HG02884 (cell line): ENCODE measurements at regions not wholly inside any gene's neighbourhood (a gene's known extent, or its start where the extent isn't known, plus 50 kb on each side); places are given as distances from the start of the nearest gene placed in this dataset.
"Not testable (repeated sequence)": the region's sequence is repeated elsewhere in the genome, so short reads cannot be mapped to it uniquely, and the experiment has no call there.

Source experiments
- ATAC-seq: cut with Tn5 transposase; IDR thresholded peaks from one replicate; pipeline ENCODE4 v1.9.1; 2021; ENCODE audit warnings: mild to moderate bottlenecking, moderate library complexity; ENCODE audit not compliant: unreplicated experiment

DNA sequence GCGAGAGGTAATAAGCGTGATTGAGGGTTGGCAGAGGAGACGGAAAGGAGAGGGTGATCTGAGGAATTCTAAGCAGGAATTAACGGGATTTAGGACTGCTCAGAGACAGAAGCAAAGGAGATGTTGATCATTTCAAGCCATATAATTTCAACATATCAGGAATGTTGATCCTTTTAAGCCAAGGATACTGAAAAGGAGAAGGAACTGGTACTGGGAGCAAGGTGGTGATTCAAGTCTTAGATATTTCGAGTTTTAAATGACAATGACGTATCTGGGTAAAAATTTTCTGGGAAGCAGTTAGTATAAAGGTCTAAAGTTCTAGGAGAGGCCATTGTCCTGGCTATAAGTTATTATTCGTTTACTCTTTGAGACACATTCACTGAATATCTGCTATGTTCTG is 91.3 kb upstream of the OGFRL1 start:
- no peak for ATAC-seq

DNA sequence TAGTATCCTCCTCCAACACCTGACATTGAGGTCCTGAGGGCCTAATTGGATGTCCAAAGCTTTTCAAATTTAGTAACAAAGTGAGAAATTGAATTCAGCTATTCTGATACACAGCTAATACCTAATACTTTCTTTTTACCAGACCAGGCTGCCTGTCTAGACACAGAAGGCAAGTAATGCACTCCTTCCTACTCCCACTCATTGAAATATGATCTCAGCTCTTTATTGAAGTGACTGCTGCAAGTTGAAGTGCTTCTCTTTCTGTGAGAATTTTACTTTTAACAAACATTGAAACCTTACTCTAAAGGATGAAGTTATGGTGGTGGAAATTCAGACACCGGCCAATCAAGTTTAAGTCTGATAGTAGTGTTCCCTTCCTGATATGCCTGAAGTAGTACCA is 90.8 kb upstream of the OGFRL1 start:
- ATAC-seq = no peak

DNA sequence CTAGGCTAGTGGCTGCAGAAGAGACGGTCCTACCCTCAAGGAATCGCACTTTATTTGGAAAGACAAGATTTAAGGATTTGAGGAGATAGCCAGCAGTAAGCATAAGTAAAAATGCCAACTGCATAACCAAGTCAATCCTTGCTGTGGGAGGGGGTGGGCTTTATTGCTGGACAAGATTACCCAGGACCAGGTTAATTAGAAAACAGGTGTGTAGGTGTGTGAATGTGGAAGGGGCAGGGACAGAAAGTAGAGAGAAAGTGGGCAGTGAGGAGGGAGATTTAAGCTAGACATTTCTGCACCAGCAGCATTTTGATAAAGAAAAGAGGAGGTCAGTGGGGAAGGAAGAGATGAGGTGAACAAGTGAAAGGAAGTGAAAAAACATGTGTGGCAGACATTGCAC is 89.7 kb upstream of the OGFRL1 start:
- ATAC-seq = no peak

DNA sequence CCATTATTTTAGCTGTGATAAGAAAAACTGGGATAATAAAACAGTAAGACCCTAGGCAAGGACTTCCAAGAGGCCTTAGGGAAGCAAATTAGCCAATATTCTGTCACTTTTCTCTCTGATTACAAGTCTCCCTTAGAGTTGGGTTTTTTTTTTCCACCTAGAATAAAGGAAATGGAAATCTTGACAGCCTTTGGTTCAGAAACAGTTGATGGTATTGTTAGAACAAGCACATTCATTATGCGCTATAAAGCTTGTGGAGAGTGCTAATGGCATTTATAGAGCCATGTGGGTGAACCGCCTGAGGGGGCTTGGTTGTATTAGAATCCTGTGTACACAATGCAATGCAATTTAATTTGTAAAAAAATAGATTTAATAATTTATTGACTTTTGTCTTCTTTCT is 88.9 kb upstream of the OGFRL1 start:
- no peak for ATAC-seq

DNA sequence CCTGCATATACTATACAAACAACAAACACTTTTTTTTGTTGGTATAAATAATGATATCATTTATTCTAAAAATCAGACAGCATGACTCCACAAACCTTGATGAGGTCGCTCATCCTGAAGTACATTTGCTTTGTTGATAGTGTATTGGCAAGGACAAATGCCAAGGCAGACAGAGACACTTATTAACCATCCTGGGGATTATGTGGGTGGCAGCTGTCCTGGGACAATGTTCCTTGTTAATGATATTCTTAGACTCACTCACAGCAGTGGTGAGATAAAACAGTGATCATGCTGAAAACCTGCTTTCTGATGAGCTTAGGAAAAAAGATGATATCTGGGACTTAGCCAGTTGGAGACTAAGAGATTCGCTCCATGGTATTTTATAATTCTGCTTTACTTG is 85.4 kb upstream of the OGFRL1 start:
- ATAC-seq = no peak

DNA sequence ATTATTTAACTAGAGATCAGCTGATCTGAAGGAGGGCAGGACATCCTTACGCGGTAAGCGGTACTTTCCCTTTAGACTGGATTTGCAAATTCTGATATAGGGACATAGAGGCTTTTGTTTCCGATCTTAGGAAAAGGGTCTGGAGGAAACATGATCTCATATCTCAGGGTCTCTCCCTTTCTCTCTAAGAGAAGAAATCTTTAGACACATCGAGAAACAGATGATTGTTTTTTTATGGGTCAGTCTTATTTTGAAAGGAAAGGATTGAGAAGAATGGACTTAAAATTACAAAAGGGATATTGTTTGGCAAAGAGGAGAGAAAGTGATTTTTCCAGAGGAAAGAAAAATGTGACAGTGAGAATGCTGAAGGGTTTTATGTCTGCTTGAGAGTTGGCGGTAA is 83.9 kb upstream of the OGFRL1 start:
- no peak for ATAC-seq

DNA sequence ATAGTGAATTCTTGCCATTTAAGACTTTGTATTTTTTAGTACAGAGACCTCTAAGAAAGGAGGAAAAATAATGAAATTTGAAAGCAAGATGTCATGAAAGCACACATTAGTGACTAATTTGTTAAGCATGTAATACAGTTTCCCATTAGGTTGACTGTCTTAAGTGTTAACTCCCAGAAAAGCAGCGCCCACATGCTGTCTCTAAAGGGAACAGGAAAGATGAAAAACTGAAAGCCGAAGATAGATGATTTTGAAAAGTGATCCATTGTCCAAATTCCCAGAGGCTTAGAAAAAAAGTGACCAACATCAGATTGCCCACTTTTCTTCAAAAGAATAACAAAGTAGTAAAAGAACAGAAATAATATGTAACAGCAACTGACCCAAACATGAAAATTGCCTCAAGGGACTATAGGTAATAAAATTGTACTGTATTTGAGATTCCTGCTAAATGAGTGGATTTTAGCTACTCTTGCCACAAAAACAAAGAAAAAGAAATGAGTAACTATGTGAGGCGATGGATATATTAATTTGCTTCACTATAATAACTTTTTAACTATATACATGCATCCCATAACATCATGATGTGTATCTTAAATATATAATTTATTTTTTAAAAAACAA is 83.2 kb upstream of the OGFRL1 start:
- ATAC-seq = no peak

DNA sequence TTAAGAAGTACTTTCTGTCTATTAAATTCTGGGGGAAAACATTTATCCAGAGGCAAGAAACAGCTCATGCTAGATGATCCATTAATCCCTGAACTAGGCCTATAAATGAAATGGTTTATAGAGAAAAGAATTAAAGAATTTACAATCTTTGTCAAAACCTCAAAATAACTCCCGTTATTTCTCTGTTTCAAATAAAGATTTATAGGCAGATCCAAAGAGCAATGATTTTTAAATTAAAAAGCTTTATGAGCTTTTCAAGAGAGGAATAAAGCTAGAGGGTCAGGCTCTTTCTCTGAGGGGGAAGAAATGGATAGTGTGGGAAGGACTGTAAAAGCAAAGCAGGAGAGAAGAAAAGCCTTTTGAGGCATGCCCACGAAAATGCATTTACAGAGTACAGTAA is 82.5 kb upstream of the OGFRL1 start:
- no peak for ATAC-seq

DNA sequence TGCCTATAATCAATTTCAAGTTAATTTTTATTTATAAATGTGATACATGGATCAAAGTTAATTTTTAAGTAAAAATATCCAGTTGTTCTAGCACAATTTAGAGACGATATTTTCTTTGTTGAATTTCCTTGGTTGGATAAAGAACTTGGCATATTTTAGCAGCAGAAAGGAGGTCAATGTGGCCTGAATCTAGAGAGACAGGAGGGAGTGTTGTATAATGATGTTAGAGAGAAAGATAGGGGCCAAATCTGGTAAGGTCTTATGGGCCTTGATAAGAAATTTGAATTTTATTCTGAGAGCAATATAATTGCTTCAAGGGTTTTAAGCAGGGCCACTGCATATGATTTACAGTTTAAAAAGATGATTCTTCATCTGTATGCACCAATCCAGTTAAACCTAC is 79.4 kb upstream of the OGFRL1 start:
- no peak for ATAC-seq

DNA sequence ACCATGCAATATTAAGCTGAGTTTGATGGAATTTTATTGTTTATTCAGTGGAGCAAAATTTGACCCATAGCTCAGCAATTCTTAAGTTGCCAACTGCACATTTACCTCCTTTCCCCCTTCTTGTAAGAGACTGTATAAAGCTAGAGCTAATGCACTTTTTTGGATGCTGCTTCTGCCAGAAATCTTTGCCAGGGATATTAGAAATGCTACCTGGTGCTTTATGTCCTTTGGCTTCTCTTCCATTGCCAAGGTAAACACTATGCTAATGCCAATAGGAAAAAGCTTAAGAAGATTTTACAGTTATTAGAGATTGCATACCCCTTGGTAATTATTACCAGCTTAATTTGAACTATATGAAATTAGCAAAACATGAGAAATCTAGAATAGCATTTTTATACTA is 79.0 kb upstream of the OGFRL1 start:
- no peak for ATAC-seq

DNA sequence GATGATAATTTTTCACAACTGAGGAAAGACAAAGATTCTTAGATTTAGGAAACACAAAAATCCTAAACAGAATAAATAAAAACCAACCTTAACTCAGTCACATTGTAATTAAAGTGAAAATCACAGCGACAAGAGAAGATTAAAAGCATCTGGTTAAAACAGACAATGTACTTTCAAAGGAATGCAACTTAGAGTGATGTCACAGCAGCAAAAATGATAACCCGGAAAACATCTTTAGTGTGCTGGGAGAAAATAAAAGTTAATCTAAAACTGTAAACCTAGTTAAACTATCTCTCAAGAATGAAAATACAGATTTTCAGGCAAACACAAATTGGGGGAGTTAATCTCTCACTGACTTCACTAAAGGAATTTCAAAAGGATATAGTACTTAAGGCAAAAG is 76.8 kb upstream of the OGFRL1 start:
- no peak for ATAC-seq

DNA sequence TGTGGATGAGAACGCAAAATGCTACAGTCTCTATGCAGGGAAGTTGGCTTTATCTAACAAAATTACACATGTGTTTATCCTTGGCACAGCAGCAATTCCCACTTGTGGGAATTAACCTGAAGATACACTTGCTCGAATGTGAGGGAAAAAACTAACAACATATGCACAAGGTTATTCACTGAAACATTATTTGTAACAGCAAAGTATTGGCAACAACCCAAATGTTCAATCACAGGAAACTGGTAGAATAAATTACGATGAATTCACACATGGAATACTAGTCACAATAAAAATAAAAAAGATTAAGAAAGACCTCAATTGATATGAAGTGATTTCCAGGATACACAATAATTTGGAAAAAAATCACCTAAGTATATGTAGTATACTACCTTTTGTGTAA is 68.1 kb upstream of the OGFRL1 start:
- ATAC-seq = no peak

DNA sequence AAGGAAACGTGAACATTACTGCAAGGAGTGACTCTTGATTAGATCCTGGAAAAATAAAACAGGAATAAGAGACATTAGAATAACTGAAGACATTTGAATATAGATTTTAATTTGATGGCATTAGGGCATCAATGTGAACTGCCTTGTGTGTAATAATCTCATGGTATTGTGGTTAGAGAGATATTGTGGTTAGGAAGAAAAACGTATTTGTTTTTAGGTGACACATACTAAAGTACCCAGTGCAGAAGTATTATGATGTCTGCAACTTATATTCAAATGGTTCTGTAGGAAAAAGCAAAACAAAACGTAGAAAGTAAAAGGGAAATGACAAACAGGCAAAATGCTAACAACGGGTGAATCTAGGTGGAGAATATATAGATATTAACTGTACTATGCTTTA is 65.9 kb upstream of the OGFRL1 start:
- no peak for ATAC-seq

DNA sequence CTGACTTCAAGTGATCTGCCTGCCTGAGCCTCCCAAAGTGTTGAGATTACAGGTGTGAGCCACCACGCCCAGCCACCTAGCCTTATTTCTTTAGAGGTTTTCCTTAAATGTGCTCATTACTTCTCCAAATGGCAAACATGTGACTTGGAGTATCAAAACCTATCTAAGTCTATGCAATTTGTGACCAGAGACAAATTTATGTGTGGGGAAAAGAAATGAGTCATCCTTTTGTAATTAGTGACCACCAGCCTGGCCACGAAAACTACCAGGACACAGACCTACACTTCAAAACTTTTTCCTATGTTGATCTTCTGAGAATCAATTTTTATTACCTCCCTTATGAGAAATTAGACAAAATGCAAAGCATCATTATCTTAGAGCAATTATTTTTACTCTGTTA is 64.6 kb upstream of the OGFRL1 start:
- no peak for ATAC-seq

DNA sequence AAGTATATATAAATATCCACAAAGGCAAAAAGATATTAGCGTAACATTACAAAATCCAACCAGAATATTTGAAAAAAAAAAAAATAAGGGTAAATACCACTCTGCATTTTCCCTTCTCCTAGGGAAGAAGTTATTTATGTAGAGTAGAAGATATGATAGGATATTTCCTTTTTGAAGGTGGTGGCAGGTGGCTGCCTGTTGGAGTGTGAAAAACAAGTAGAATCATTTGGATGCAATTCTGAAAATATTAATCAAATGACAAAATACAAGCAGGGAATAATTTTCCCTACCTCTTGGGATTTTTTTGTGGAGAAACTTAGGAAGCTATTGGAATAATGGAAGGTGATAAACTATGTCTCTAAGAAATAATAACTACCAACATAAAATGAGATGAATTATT is 62.5 kb upstream of the OGFRL1 start:
- ATAC-seq = no peak

DNA sequence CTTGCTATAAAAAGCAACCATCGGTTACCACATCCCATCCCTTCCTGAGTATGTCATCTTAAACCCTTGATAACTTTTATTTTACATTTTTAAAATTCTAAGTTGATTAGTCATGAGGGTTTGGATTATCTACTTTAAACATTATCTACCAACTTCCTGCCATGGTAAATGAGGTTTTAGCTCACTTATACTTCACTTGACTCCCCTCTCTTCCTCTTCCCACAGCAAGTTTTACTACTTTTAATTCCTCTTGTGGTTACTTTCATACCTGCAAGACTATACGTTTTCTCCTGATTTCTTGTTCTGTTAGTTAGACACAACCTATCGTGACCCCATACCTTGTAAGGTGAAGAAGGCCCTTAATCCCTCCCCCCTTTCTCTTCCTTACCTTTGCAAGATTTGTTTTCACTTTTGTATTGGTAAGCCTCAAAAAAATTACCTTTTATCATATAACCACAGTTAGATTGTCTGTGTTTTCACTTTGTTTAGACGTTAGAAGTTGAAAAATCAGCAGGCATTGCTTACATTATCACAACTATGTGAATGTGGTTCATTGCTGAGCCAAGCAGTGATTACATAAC is 60.1 kb upstream of the OGFRL1 start:
- no peak for ATAC-seq

DNA sequence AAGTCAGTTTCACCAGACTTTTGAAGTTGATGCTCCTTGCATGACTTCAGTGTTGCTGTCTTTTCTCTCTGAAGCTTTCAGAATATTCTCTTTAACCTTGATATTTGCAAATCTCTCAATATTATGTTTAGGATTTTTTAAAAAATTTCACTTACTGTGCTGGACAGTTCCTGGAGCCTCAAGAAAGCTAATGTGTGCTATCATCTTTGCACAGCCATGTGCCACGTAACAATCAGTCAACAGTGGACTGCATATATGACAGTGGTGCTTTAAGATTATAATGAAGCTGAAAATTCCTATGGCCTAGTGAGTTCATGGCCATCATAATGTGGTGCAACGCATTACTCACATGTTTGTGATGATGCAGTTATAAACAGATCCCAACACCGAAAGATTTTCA is 59.1 kb upstream of the OGFRL1 start:
- ATAC-seq = no peak

DNA sequence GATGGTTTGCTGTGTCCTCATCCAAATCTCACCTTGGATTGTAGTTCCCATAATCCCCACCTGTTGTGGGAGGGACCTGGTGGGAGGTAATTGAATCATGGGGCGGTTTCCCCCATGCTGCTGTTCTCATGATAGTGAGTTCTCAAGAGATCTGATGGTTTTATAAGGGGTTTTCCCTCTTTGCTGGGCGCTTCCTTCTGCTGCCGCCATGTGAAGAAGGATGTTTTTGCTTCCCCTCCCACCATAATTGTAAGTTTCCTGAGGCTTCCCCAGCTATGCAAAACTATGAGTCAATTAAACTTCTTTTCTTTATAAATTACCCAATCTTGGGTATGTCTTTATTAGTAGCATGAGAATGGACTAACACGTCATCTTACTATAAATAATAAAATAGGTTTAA is 55.7 kb upstream of the OGFRL1 start:
- ATAC-seq = not testable (repeated sequence)

DNA sequence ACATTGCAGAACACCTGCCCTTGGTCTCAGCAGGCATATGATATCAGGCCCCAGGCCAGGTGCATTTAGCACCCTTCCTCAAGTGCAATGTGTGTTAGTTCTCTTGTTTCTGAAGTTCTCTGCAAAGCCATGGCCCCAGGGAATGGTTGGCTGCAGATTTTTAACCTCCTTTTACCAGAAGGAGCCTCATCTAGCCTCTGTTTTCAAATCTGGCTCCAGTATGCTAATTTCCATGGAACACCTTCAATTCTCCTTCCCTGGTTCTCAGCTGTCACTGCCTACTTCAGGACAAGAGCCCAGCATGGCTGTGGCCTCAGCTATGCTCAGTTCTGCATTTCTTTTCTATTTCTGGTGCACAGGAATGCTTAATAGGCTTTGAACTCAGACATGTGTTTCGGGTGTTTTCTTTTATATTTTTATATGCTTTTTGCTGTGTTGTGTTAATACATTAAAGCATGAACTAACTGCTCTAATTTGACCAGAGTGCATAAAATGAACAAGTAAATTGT is 51.6 kb upstream of the OGFRL1 start:
- no peak for ATAC-seq

DNA sequence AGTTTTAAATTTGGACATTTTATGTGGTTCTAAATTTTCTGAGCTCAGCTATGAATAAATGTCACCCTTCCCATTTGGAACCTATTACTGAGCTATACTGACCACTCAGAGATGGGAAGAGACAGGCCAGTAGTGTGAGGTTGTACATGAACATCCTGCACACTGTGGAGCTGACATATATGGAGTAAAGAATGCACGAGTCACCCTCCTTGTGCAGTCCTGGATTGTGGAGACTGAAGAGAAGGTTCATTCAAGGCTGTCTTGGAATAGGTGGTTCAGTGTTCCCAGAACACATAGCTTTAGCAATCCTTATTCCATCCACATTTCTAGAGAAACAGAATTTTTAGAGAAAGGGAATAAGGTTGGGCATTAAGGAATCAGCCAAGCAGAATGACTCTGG is 50.3 kb upstream of the OGFRL1 start:
- no peak for ATAC-seq
